Retina (tissue), 1 donor: ENCODE measurements at regions not wholly inside any gene's neighbourhood (a gene's known extent, or its start where the extent isn't known, plus 50 kb on each side); places are given as distances from the start of the nearest gene placed in this dataset.
"Not testable (repeated sequence)": the region's sequence is repeated elsewhere in the genome, so short reads cannot be mapped to it uniquely, and the experiment has no call there.

Source experiments
- DNase-seq: peaks from one replicate; pipeline ENCODE4 v3.0.0-alpha.2; 2016

- DNase-seq = no peak
Observed at GRCh38 chr2:59774821-59775433, 778.5 kb downstream of the BCL11A start.

GRCh38 chr2:59770651-59771050 lies 782.8 kb downstream of the BCL11A start:
- DNase-seq = no peak

DNA sequence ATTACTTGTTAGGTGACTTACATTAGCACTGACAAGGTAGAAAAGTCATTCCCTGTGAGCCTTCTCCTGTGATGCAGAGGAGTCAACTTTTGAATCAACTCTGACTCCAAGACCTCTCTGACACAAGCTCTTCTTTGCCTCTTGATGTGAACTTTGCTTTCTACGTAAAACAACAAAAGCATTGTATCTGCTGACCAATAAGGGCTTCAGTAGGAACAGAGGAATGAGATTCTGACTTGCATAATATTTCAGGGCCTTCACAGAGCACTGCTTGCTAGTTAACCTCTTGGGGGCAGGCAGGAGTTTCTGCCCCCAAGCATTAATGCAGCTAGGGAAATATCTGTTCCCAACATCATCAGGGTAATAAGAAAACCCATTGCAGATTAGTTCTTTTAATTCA lies 791.5 kb downstream of the BCL11A start:
- DNase-seq = no peak

GRCh38 chr2:59756150-59756549 lies 797.3 kb downstream of the BCL11A start:
- DNase-seq = no peak

DNA sequence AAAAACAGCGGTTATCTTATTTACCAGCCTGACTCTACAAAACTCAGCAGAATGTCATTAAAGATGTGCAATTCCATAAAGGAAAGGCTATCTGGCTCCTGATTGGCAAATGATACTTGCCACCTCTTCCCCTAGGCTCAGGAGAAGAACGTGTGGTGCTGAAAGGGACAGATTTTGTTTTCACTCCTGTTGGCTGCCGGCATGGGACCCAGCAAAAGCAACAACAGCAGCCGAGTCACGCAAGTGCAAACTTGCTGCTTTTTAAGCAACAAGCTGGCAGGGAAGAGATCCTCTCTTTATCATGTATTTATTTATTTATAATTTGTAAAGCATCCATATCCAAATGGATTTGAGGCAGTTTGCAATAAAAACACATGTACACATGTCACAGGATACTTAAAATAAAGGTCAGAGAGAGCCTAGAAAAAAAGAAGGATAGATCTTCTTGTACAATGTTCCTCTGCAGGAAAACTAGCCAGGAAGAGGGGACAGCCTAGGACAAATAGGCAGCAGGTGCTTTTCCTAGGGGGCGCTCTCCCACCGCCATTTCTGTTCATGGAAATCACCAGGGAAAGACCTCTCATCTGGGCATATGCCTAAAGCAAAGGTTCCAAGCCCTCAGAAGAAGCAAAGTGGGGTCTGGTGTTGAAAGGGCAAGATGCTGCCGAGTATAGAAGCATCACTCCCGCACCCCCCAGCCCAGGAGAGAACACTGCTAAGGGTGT lies 799.3 kb downstream of the BCL11A start:
- no peak for DNase-seq

- DNase-seq = no peak
Observed at GRCh38 chr2:59752512-59752911, 800.9 kb downstream of the BCL11A start.

DNA sequence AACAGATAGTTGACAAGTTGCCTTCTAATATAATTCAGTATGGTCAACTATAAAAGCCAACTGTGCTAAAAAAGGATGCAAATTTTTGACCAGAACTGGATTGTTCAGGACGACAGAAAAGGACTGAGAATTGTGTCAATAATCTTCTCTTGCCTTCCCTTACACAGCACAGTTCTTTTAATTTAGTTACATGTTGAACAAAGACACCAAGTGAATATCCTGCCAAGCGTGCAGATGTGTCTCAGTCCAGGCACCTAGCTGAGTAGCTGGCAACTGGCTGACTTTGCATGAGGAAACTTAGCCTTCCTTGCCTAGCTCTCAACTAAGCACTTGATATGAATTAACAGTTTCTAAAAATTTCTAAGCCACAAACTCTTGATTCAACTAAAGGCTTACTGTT lies 801.4 kb downstream of the BCL11A start:
- no peak for DNase-seq

GRCh38 chr2:59751214-59751613 lies 802.2 kb downstream of the BCL11A start:
- not testable (repeated sequence) for DNase-seq

DNA sequence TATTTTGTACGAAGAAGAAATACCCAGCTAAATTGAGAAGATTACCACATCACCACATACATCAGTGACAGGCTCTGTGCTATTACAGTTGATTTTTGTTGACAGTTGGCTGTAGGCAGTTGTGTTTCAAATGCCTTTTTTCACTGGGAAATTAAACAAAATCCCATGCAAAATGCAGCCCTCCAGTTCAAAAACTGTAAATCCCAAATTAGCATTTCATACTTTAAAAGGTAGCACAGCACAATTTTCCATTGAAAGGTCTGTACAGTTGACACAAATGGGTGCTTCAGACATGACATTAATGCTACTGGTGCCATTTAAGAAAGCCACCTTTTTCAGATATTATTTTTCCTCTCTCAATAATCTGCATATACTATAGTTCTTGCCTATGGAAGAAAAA lies 807.2 kb downstream of the BCL11A start:
- DNase-seq = no peak

- DNase-seq = no peak
Observed at GRCh38 chr2:59745085-59745484, 808.4 kb downstream of the BCL11A start.

GRCh38 chr2:59744436-59744835 lies 809.0 kb downstream of the BCL11A start:
- DNase-seq = no peak

DNA sequence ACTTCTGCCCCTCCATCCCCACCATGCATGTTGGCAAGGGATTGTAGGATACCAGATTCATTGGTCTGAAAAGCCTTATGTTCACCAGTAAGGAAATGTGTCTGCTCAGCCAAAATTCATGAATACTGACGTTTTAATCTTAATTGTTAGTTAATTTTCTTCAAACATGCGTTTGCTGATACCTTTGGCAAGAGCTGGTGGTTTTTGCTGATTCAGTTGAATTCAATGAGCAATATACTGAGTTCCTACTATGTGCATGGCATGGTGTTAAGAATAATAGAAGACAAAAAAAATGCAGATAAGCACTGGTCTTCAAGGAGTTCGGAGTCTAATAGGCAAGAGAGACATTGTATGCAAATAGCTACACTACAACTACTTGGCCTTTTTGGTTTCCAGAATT lies 811.6 kb downstream of the BCL11A start:
- no peak for DNase-seq

GRCh38 chr2:59739166-59739565 lies 814.3 kb downstream of the BCL11A start:
- no peak for DNase-seq

DNA sequence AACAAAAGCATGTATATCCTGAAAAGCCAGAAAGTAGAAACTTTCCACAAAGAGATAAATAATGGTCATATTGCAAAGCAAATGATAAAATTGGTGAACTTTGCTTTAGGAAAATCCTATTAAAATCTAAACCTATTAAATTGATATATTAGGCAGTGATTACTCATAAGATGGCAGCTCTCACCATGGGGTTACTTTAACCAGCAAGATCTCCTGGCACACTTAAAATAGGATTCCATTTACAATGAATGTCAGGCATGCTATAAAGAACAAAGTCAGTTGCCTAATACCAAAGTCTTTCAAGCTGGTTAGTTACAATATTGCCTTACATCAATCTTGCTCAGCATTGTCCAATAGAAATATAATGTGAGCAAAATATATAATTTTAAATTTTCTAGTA lies 816.2 kb downstream of the BCL11A start:
- DNase-seq = no peak

- peak; percentile 18 for DNase-seq
Observed at GRCh38 chr2:59734743-59735142, 818.7 kb downstream of the BCL11A start.

DNA sequence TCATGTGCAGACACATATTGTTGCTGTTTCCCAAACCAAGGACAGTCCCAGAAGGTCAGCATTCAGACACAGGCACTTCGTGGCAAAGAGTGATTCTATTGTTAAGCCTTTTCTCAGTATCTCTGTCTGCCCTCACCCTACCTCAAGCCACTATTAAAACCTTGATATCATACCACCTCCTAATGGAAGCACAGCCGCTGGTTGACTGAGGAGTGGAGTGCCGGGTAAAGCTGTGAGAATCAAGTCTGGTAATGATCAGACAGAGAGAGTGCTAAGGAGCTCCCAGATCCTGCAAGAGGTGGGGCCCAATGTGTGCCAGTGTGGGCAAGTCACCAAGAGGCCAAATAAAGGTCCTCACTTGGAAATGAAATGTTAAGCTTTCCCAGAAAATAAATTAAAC lies 819.5 kb downstream of the BCL11A start:
- no peak for DNase-seq

DNA sequence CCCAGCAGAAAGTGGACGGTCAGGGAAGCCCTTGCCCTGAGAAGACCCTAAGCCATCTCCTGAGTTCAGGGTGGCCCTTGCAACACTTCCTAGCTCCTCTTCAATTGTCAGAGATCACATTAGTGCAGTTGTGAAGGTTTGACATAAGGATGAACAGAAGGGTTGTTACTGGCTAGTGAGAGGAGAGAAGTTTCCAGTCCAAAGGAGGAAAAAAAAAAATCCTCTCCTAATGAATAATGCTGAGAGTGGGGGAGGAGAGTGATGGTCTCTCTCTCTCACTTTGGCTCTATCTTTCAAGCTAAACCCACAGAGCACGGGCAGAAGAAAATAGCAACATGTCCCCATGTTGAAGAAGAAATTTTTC lies 819.9 kb downstream of the BCL11A start:
- DNase-seq = no peak

DNA sequence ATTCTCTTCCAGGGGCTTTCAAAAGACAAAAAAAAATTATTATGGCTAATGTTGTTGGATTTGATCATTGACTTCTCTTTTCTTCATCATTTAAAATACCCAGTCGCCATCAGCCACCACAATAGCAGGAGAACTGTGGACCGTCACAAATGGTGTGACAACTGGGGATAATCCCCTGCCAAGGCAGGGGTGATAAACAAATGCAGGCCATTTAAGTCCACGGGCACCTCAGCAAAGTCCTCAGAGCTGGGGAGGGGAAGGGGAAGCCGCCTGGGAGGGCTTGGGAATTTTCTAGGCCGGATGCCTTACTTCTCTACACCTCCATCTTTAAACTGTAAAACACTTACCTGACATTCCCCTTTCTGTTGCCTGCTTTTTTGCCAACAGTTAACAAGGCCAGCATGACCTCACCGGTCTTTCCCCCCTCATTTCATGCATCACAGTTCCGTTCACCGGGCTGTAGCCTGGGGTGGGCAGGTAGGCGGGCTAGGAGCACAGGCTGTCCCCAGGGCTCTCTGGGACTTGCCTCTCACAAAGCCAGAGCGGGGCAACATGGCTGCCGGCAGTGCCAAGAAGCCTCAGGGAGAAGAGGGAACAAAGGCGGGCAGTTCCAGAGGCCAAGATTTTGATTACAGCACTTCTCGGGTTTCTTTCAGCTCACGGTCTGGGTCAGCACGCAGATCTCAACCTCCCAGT lies 820.4 kb downstream of the BCL11A start:
- DNase-seq = no peak

GRCh38 chr2:59727121-59727590 lies 826.3 kb downstream of the BCL11A start:
- DNase-seq = no peak

DNA sequence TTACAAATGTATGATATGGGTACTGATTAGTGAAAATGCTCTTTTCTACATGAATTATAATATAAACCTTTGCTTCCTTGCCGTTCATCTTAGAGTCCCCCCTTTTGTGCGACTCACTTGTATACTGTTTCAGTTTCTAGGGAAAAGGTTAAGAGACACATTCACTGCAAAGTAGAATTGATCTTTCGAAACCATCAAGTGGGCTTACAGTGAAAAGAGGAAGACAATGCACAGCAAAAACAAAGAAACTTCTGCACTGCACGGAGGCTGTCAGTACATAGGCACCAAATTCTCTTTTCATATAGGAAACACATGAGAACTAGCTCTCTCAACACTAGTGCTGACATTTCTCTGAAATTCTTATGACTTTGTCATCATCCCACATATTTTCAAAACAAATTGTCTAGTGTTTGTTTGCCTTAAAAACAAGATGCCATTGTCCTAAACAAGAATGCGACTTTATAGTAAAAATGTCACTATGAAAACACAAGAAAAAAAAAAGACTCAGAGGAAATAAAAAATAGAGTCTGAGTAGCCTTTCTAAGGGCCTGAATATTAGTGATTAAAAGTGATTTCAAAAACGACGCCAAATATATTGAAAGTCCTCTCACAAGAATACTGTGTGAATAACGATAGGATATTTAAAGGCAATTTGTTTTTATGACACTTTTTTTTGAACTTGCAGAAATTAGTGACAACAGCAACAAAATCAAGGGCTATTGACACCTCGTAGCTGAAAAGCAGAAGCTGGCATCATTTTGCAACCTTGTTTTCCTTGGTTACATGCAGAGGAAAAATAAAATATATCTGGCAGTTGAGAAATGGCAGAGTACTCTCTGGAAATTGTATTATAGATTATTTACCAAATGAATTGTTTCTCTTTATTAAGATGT lies 827.0 kb downstream of the BCL11A start:
- DNase-seq = no peak

GRCh38 chr2:59724746-59725145 lies 828.7 kb downstream of the BCL11A start:
- DNase-seq = no peak

- no peak for DNase-seq
Observed at GRCh38 chr2:59720296-59720866, 833.1 kb downstream of the BCL11A start.

DNA sequence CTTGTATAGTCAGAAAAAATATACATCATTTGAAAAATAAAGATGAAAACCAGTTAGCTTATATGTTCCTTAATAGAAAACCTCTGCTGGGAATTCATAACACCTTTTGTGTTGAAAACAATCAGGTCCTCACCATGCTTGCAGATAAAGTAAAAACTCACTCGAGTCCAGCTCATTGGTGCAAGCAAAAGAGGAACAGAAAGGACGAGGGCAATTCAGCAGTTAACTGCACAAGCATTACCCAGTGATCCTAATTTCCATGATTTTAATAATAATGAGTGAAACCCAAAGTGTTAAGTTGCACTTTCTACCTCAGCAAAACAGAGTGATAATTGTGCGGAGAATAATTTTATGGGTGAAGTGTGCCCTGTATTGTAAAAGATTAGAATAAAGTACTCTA lies 839.9 kb downstream of the BCL11A start:
- DNase-seq = no peak
